Effector memory CD8-positive, alpha-beta T cell (primary cell): ENCODE measurements at regions not wholly inside any gene's neighbourhood (a gene's known extent, or its start where the extent isn't known, plus 50 kb on each side); places are given as distances from the start of the nearest gene placed in this dataset.
"Not testable (repeated sequence)": the region's sequence is repeated elsewhere in the genome, so short reads cannot be mapped to it uniquely, and the experiment has no call there.

Source experiments
- ATAC-seq: fragments of 150-1000 bp; cut with Tn5 transposase; replicated peaks from 2 replicates; pipeline ENCODE4 v1.10.0; 2021; ENCODE audit warnings: mild to moderate bottlenecking, moderate library complexity
- DNase-seq, 3 experiments: peaks; one replicate each; pipeline ENCODE4 v3.0.0; 2021
- H3K27ac Mint-ChIP-seq, 2 donors: one replicate each; pipeline ENCODE4 v1.8.0; 2022; ENCODE audit warnings: mild to moderate bottlenecking in 2 of 2, mixed read lengths in 2 of 2, moderate library complexity in 2 of 2
- H3K27me3 Mint-ChIP-seq, 2 donors: one replicate each; pipeline ENCODE4 v1.8.0; 2022; ENCODE audit warnings: mixed read lengths in 2 of 2
- H3K36me3 Mint-ChIP-seq: one replicate; pipeline ENCODE4 v1.8.0; 2022; ENCODE audit warnings: mild to moderate bottlenecking, moderate library complexity, mixed read lengths; ENCODE audit not compliant: insufficient read depth
- H3K4me1 Mint-ChIP-seq, 2 donors: one replicate each; pipeline ENCODE4 v1.8.0; 2022; ENCODE audit warnings: low read depth in 2 of 2, mixed read lengths in 2 of 2
- H3K4me3 Mint-ChIP-seq, 2 donors: one replicate each; pipeline ENCODE4 v1.8.0; 2022; ENCODE audit warnings: mild to moderate bottlenecking in 2 of 2, mixed read lengths in 2 of 2, moderate library complexity in 2 of 2
- H3K9me3 Mint-ChIP-seq, 2 donors: one replicate each; pipeline ENCODE4 v1.8.0; 2022; ENCODE audit warnings: mixed read lengths in 2 of 2

- Mint-ChIP-seq H3K36me3 (no peaks in the 10 kb centered on the region), H3K27me3 (peaks cover 4 to 7% of the 10 kb centered on the region in 2 donors)
- no peak for ATAC-seq
Observed at GRCh38 chr11:27234961-27235360, 128.1 kb downstream of the CCDC34 start.

GRCh38 chr11:27234043-27234668 lies 128.9 kb downstream of the CCDC34 start:
- DNase-seq (no peak), ATAC-seq (no peak)
- Mint-ChIP-seq H3K4me3 (no peak overlapping the region), H3K27me3 (peaks cover 4 to 7% of the 10 kb centered on the region in 2 donors), H3K36me3 (no peaks in the 10 kb centered on the region), H3K27ac (no peak overlapping the region), H3K4me1 (no peaks in the 10 kb centered on the region), H3K9me3 (no peaks in the 10 kb centered on the region)

More at GRCh38 chr11:27234961-27235360, 128.1 kb downstream of the CCDC34 start:
- no peaks in the 10 kb centered on the region for H3K4me1 Mint-ChIP-seq
- H3K9me3 Mint-ChIP-seq = no peaks in the 10 kb centered on the region
- H3K27ac Mint-ChIP-seq = no peak overlapping the region
- no peak overlapping the region for H3K4me3 Mint-ChIP-seq
- no peak for DNase-seq

- Mint-ChIP-seq H3K27me3 (peaks cover 4 to 8% of the 10 kb centered on the region in 2 donors), H3K4me3 (no peak overlapping the region), H3K4me1 (no peaks in the 10 kb centered on the region), H3K36me3 (no peaks in the 10 kb centered on the region), H3K9me3 (no peaks in the 10 kb centered on the region), H3K27ac (no peak overlapping the region)
- ATAC-seq (no peak), DNase-seq (no peak)
Observed at GRCh38 chr11:27233654-27234042, 129.4 kb downstream of the CCDC34 start.

GRCh38 chr11:27231530-27231929 lies 131.5 kb downstream of the CCDC34 start:
- DNase-seq (no peak), ATAC-seq (no peak)
- H3K4me1 Mint-ChIP-seq = no peaks in the 10 kb centered on the region
- H3K27me3 Mint-ChIP-seq = peaks cover 4 to 13% of the 10 kb centered on the region in 2 donors
- no peaks in the 10 kb centered on the region for H3K9me3 Mint-ChIP-seq
- no peak overlapping the region for H3K4me3 Mint-ChIP-seq
- no peak overlapping the region for H3K27ac Mint-ChIP-seq
- H3K36me3 Mint-ChIP-seq = no peaks in the 10 kb centered on the region

- H3K36me3 Mint-ChIP-seq = no peaks in the 10 kb centered on the region
Observed at GRCh38 chr11:27230192-27230572, 132.8 kb downstream of the CCDC34 start.

GRCh38 chr11:27229511-27230191 lies 133.4 kb downstream of the CCDC34 start:
- no peak overlapping the region for H3K4me3 Mint-ChIP-seq
- no peak for DNase-seq

More at GRCh38 chr11:27230192-27230572, 132.8 kb downstream of the CCDC34 start:
- Mint-ChIP-seq H3K27me3 (peaks cover 4 to 13% of the 10 kb centered on the region in 2 donors), H3K4me3 (no peak overlapping the region), H3K9me3 (no peaks in the 10 kb centered on the region), H3K4me1 (no peaks in the 10 kb centered on the region), H3K27ac (no peak overlapping the region)
- no peak for ATAC-seq
- DNase-seq = no peak

GRCh38 chr11:27228906-27229290 lies 134.1 kb downstream of the CCDC34 start:
- DNase-seq = no peak
- H3K9me3 Mint-ChIP-seq = no peaks in the 10 kb centered on the region
- no peak for ATAC-seq
- peaks cover 4 to 12% of the 10 kb centered on the region in 2 donors for H3K27me3 Mint-ChIP-seq
- no peak overlapping the region for H3K27ac Mint-ChIP-seq
- no peaks in the 10 kb centered on the region for H3K36me3 Mint-ChIP-seq
- no peaks in the 10 kb centered on the region for H3K4me1 Mint-ChIP-seq
- no peak overlapping the region for H3K4me3 Mint-ChIP-seq

More at GRCh38 chr11:27229511-27230191, 133.4 kb downstream of the CCDC34 start:
- peaks cover 4 to 13% of the 10 kb centered on the region in 2 donors for H3K27me3 Mint-ChIP-seq
- ATAC-seq = no peak
- no peaks in the 10 kb centered on the region for H3K9me3 Mint-ChIP-seq
- H3K4me1 Mint-ChIP-seq = no peaks in the 10 kb centered on the region
- no peaks in the 10 kb centered on the region for H3K36me3 Mint-ChIP-seq
- no peak overlapping the region for H3K27ac Mint-ChIP-seq

GRCh38 chr11:27228232-27228905 lies 134.6 kb downstream of the CCDC34 start:
- H3K9me3 Mint-ChIP-seq = no peaks in the 10 kb centered on the region
- H3K4me3 Mint-ChIP-seq = no peak overlapping the region
- DNase-seq (no peak), ATAC-seq (no peak)
- no peak overlapping the region for H3K27ac Mint-ChIP-seq
- H3K4me1 Mint-ChIP-seq = no peaks in the 10 kb centered on the region
- peaks cover 4 to 7% of the 10 kb centered on the region in 2 donors for H3K27me3 Mint-ChIP-seq
- H3K36me3 Mint-ChIP-seq = no peaks in the 10 kb centered on the region

GRCh38 chr11:27227736-27228135 lies 135.3 kb downstream of the CCDC34 start:
- ATAC-seq = no peak
- Mint-ChIP-seq H3K9me3 (no peaks in the 10 kb centered on the region), H3K4me1 (no peaks in the 10 kb centered on the region), H3K36me3 (no peaks in the 10 kb centered on the region), H3K27ac (no peak overlapping the region), H3K4me3 (no peak overlapping the region), H3K27me3 (peaks cover 4 to 7% of the 10 kb centered on the region in 2 donors)
- no peak for DNase-seq

GRCh38 chr11:27219487-27220039 lies 143.5 kb downstream of the CCDC34 start:
- DNase-seq, H3K4me1 Mint-ChIP-seq, ATAC-seq, H3K4me3 Mint-ChIP-seq, H3K9me3 Mint-ChIP-seq, H3K36me3 Mint-ChIP-seq, H3K27ac Mint-ChIP-seq, H3K27me3 Mint-ChIP-seq: not testable (repeated sequence)

GRCh38 chr11:27218421-27219038 lies 144.5 kb downstream of the CCDC34 start:
- ATAC-seq (no peak), DNase-seq (no peak)
- Mint-ChIP-seq H3K4me1 (no peaks in the 10 kb centered on the region), H3K4me3 (no peak overlapping the region), H3K36me3 (no peaks in the 10 kb centered on the region), H3K27ac (no peak overlapping the region), H3K9me3 (no peaks in the 10 kb centered on the region), H3K27me3 (no peaks in the 10 kb centered on the region)

GRCh38 chr11:27217948-27218420 lies 145.0 kb downstream of the CCDC34 start:
- no peaks in the 10 kb centered on the region for H3K27me3 Mint-ChIP-seq
- no peaks in the 10 kb centered on the region for H3K36me3 Mint-ChIP-seq
- ATAC-seq (no peak), DNase-seq (no peak)
- no peak overlapping the region for H3K27ac Mint-ChIP-seq
- H3K4me1 Mint-ChIP-seq = no peaks in the 10 kb centered on the region
- no peak overlapping the region for H3K4me3 Mint-ChIP-seq
- H3K9me3 Mint-ChIP-seq = no peaks in the 10 kb centered on the region

- no peaks in the 10 kb centered on the region for H3K9me3 Mint-ChIP-seq
- H3K4me3 Mint-ChIP-seq = no peak overlapping the region
- H3K4me1 Mint-ChIP-seq = no peaks in the 10 kb centered on the region
- no peaks in the 10 kb centered on the region for H3K27me3 Mint-ChIP-seq
- ATAC-seq (no peak), DNase-seq (no peak)
- no peak overlapping the region for H3K27ac Mint-ChIP-seq
- H3K36me3 Mint-ChIP-seq = no peaks in the 10 kb centered on the region
Observed at GRCh38 chr11:27217496-27217895, 145.5 kb downstream of the CCDC34 start.
